HL-60/S4 treated with retinoic acid at 250 ng/mL for 4 days and 3 days (cell line): ENCODE measurements at regions not wholly inside any gene's neighbourhood (a gene's known extent, or its start where the extent isn't known, plus 50 kb on each side); places are given as distances from the start of the nearest gene placed in this dataset.

Experiments used
- in situ Hi-C: fragments of 300-500 bp; cut with MboI; formaldehyde crosslinking; loops from 2 replicates; pipeline ENCODE4 v1.7.0; 2022; ENCODE audit warnings: low sequenced_read_pairs

- in situ Hi-C loops = no loop called here
Measured at GRCh38 chr20:61185841-61186601, 66.0 kb upstream of the CDH4 start.

GRCh38 chr20:61186771-61187472 lies 65.1 kb upstream of the CDH4 start:
- in situ Hi-C loops = no loop called here

GRCh38 chr20:61189534-61189933 lies 62.5 kb upstream of the CDH4 start:
- in situ Hi-C loops = no loop called here

- in situ Hi-C loops = no loop called here
Measured at GRCh38 chr20:61191096-61191495, 61.0 kb upstream of the CDH4 start.

GRCh38 chr20:61192337-61192950 lies 59.6 kb upstream of the CDH4 start:
- in situ Hi-C loops = no loop called here

- in situ Hi-C loops = no loop called here
Measured at GRCh38 chr20:61193164-61193563, 58.9 kb upstream of the CDH4 start.
